Islet of Langerhans (tissue), 1 donor: ENCODE measurements at regions not wholly inside any gene's neighbourhood (a gene's known extent, or its start where the extent isn't known, plus 50 kb on each side); places are given as distances from the start of the nearest gene placed in this dataset.

Experiments
- FAIRE-seq: peaks from one replicate; lab custom pipeline; 2011; peaks lifted over from hg19 to GRCh38; lab: Jason Lieb, UNC

GRCh38 chr1:193431265-193431977 is 245.0 kb upstream of the B3GALT2 start:
- FAIRE-seq: no peak

DNA sequence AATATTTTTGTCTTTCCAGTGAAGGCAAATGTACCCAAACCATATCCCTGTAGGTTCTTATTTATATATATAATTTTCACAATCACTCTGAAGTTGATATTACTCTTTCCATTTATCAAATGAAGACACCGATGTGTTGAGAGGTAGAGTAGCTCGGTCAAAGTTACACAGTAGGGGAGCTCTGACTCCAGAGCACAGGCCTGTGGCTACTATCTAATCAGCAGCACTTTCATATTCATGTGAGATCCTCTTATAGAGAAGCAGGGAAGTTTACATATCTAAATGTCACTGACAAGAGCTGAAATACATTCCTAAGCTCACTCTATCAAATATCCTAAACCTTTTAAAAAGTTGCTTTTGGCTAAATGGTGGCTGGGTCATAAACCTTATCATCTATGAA is 241.1 kb upstream of the B3GALT2 start:
- no peak for FAIRE-seq

DNA sequence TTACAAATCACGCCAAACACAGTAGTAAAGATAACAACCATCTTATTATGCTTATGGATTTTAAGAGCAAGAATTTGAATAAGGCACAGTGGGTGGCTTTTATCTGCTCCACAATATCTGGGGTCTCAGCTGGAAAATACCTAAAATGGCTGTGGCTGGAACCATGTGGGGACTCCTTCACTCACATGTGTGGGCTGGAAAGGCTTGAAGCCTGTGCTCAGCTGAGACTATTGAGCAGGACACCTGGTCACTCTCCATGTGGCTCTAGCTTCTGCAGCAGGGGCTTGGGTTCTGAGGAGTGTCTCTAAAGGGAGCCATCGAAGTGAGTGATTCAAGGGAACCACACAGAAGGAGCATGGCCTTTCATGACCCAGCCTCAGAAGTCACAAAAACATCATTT is 239.6 kb upstream of the B3GALT2 start:
- FAIRE-seq: no peak

DNA sequence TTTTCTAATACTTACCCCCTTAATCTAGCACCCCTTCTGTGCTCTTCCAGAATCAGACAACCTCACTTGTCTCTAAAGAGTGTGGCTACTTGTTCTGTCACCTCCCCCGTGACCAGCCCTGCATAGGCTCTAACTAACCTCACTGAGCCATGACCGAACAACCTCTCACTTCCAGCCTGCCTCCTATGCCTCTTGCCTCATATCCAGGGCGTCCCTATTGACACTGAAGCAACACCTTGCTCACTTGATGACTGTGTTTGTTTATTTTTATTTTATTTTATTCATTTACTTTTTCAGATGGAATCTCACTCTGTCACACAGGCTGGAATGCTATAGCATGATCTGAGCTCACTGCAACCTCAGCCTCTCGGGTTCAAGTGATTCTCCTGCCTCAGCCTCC is 235.1 kb upstream of the B3GALT2 start:
- FAIRE-seq: no peak

GRCh38 chr1:193419295-193419694 is 232.9 kb upstream of the B3GALT2 start:
- FAIRE-seq: no peak

DNA sequence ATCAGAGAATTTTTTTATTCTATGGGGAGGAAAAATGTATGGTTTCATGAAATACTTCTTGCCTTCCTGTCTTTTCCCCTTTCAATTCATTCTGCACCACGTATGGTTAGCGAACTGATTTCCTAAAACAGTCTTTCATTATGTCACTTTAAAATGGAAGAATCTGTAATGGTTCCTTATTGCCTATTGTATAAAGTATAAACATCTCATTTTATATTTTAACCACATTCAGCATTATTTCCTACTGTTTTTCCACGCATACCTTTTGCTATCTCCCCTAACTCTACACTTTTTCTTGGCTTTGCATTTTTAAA is 232.3 kb upstream of the B3GALT2 start:
- FAIRE-seq: no peak

- no peak for FAIRE-seq
Measured at GRCh38 chr1:193417945-193418744, 231.7 kb upstream of the B3GALT2 start.

DNA sequence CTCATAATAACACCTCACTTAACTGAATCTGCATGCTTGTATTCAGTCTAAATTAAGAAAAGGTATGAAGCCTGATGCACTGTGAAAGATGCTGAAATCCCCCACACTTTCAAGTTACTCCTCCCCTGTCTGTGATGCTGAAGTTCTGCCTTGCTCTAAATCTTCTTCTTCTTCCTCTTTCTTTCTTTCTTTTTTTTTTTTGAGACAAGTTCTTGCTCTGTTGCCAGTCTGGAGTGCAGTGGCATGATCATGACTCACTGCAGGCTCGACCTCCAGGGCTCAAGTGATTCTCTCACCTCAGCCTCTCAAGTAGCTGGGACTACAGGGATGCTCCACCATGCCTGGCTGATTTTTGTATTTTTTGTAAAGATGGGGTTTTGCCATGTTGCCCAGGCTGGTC is 231.0 kb upstream of the B3GALT2 start:
- FAIRE-seq: no peak

- no peak for FAIRE-seq
Measured at GRCh38 chr1:193416226-193417024, 230.0 kb upstream of the B3GALT2 start.

- FAIRE-seq: no peak
Measured at GRCh38 chr1:193415256-193415655, 228.8 kb upstream of the B3GALT2 start.

GRCh38 chr1:193413376-193413775 is 227.0 kb upstream of the B3GALT2 start:
- no peak for FAIRE-seq

GRCh38 chr1:193412748-193413147 is 226.3 kb upstream of the B3GALT2 start:
- no peak for FAIRE-seq

- no peak for FAIRE-seq
Measured at GRCh38 chr1:193411714-193412113, 225.3 kb upstream of the B3GALT2 start.

- FAIRE-seq: no peak
Measured at GRCh38 chr1:193411215-193411614, 224.8 kb upstream of the B3GALT2 start.

DNA sequence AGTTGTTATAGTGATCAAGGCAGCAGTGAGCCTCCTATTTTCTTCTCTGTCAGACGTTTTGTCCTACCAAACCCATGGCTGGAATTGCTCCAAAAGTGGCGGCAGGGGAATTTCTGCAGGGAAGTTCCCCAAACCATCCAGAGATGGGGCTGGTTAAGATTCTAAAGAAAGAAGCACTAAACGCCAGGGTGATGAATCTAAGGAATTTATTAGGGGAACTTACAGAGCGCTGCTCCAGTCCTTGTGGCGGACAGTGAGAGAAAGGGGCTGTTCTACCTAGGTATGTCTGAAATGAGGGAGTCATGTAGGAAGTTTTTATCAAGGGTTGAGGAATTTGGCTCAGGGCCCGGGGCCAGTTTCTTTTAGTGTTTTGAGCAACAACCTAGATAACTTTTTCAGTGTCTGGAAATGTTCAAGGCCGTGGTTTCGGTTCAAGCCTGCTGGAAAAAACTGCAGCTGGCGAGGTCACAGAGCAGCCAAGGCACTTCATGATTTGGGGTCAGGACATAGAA is 222.4 kb upstream of the B3GALT2 start:
- no peak for FAIRE-seq

- FAIRE-seq: peak; percentile 99
Measured at GRCh38 chr1:193406901-193407300, 220.5 kb upstream of the B3GALT2 start.

DNA sequence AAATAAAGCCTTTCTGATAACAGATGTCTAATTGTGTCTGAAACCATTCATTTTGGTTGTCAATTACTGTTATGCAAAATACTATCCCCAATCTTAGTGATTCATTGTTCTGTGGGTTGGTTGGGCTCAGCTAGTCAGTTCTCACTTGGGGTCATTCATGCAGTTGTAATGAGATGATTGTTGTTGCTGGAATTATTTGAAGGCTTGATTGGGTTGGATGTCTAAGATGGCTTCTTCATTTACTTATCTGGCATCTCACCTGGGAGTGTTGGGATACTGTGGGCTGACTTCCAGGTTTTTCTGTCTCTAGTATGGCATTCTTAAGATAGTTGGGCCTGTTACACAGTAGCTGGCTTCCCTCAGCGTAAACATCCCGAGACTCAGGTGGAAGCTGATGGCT is 217.8 kb upstream of the B3GALT2 start:
- no peak for FAIRE-seq

DNA sequence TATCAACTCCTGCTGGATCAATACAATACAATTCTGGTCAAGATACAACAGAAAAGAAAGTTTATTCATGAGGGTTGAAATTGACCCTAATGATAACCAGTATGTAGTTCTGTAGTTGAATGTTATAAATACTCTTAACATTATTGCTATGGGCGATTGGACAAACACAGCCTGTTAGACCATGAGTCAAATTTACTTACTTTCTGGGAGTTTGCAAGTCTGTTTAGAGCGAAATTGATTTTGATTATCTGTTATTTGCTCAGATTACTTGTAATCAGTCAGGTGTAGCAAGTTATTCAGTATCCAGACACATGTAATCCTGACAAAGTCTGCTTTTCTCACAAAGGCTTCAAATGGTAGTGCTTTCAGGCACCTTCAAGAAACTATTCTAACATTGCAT is 216.6 kb upstream of the B3GALT2 start:
- no peak for FAIRE-seq

DNA sequence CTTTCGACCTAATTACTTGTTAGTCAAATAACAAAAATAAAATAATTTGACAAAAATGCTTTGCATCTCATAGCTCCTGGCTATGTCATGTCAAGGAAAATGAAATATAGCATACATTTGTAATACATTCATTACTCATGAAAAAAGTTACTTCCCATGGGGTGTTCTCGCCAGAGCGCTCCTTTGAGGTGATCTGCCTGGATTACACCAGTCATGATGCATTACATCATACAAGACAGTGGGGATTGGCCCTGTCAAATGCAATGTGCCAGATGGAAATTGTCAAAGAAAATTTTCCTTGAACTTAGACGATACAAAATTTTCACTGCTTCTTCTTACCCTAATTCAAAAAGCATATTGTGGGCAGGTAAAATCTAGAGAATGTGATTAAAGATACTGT is 215.6 kb upstream of the B3GALT2 start:
- FAIRE-seq: no peak

GRCh38 chr1:193394336-193394735 is 207.9 kb upstream of the B3GALT2 start:
- no peak for FAIRE-seq

DNA sequence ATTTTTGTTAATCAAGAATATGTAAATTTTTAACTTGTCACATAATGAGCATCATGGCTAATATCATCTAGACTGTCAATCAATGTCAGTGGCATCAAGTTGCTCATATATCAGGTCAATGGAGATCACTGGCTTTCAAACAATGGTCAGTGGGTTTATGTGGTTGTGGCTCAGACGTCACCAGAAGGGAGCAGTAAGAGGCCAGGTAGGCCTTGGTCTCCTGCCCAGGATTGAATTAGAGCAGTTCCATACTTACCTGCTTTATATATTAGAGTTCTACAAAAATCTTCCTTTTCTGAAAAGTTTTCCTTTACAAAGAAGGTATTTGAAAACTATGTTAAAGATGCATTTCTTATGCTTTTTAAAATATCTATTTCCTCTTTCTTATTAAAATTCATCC is 206.3 kb upstream of the B3GALT2 start:
- no peak for FAIRE-seq

- no peak for FAIRE-seq
Measured at GRCh38 chr1:193388683-193389082, 202.3 kb upstream of the B3GALT2 start.

DNA sequence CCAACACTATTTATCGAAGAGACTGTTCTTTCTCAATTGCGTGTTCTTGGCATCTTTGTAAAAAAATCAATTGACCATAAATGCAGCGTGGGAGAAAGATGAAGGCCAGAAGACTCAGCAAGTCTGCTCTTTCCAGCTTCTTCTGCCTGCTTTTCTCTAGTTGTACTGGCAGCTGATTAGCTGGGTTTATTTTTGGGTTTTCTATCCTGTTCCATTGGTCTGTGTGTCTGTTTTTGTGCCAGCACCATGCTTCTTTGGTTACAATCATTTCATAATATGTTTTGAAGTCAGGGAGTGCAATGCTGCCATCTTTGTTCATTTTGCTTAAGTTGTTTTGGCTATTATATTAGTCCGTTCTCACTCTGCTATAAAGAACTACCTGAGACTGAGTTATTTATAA is 201.8 kb upstream of the B3GALT2 start:
- FAIRE-seq: no peak
